ENCODE measurements at regions not wholly inside any gene's neighbourhood (a gene's known extent, or its start where the extent isn't known, plus 50 kb on each side); places are given as distances from the start of the nearest gene placed in this dataset.

GRCh38 chr4:79266136-79266535 is 59.7 kb downstream of the NAA11 start:
- DNase-seq (no peak), ATAC-seq (no peak)
- Mint-ChIP-seq H3K27ac (no peak overlapping the region), H3K36me3 (ENCODE audit: low read depth) (no peaks in the 10 kb centered on the region), H3K27me3 (no peaks in the 10 kb centered on the region), H3K4me3 (no peak overlapping the region), H3K9me3 (no peaks in the 10 kb centered on the region), H3K4me1 (ENCODE audit: low read depth) (no peaks in the 10 kb centered on the region)
- ChIA-PET POLR2A (no interaction called here), CTCF (no interaction called here)
- no peak for TF ChIP-seq CTCF (IDR thresholded peaks at IDR 0.05)
- intact Hi-C loops (cut with micrococcal nuclease), result no loop called here

DNA sequence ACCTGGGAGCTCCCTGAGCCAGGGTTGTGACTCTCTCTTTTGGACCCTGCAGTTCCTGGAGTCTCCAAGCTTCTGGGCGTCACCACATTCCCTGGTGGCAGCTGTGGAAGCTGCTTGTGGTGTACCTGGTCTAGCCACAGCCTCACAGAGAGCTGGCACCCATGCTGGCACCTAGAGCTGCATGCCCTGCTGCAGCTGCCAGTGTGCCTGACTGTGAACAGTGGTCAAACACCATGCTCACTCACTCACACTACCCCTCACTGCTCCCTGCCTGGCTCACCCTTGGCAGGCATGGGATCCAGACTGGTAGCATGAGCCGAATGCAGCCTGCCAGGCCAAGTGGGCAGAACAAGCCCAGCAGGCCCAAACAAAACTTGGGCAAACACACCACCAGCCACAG is 66.6 kb downstream of the NAA11 start:
- no peaks in the 10 kb centered on the region for H3K4me1 Mint-ChIP-seq (ENCODE audit: low read depth)

DNA sequence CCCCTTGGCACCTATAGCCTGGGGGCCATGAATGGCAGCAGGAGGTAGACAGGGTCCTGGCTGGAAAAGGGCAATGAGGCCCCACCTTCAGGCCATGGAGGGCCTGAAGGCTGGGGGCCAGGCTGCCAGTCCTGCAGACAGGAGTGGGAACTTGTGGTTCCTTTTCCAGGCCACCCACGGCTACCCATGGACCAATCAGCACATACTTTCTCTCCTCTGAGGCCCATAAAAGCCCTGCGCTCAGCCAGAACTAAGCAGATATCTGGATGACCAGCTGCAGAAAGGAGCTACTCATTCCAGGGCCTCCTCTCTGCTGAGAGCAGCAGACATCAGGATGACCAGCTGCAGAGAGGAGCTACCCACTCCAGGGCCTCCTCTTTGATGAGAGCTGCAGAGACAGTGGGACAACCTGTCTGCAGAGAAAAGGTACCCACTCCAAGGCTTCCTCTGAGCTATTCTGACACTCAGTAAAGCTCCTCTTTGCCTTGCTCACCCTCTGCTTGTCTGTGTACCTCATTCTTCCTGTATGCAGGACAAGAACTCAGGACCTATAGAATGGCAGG is 67.2 kb downstream of the NAA11 start:
- no peak for TF ChIP-seq CTCF (IDR thresholded peaks at IDR 0.05)
- no peak overlapping the region for H3K27ac Mint-ChIP-seq
- H3K4me3 Mint-ChIP-seq, result no peak overlapping the region
- CTCF ChIA-PET, result no interaction called here
- POLR2A ChIA-PET, result no interaction called here
- H3K4me1 Mint-ChIP-seq (ENCODE audit: low read depth), result no peaks in the 10 kb centered on the region
- no peak for ATAC-seq
- no peak for DNase-seq
- no peaks in the 10 kb centered on the region for H3K27me3 Mint-ChIP-seq
- intact Hi-C loops (cut with micrococcal nuclease), result no loop called here
- H3K36me3 Mint-ChIP-seq (ENCODE audit: low read depth), result no peaks in the 10 kb centered on the region
- H3K9me3 Mint-ChIP-seq, result no peaks in the 10 kb centered on the region

More for the DNA sequence above, 66.6 kb downstream of the NAA11 start:
- no peaks in the 10 kb centered on the region for H3K9me3 Mint-ChIP-seq
- CTCF ChIA-PET, result no interaction called here
- no peaks in the 10 kb centered on the region for H3K27me3 Mint-ChIP-seq
- intact Hi-C loops (cut with micrococcal nuclease), result no loop called here
- no peak for TF ChIP-seq CTCF (IDR thresholded peaks at IDR 0.05)
- POLR2A ChIA-PET, result no interaction called here
- no peaks in the 10 kb centered on the region for H3K36me3 Mint-ChIP-seq (ENCODE audit: low read depth)
- H3K4me3 Mint-ChIP-seq, result no peak overlapping the region
- H3K27ac Mint-ChIP-seq, result no peak overlapping the region
- ATAC-seq, result no peak
- DNase-seq, result no peak

GRCh38 chr4:79257953-79258613 is 67.8 kb downstream of the NAA11 start:
- no peak for DNase-seq
- Mint-ChIP-seq H3K4me1 (ENCODE audit: low read depth) (no peaks in the 10 kb centered on the region), H3K27me3 (no peaks in the 10 kb centered on the region), H3K4me3 (no peak overlapping the region), H3K27ac (no peak overlapping the region), H3K9me3 (no peaks in the 10 kb centered on the region), H3K36me3 (ENCODE audit: low read depth) (no peaks in the 10 kb centered on the region)
- ATAC-seq, result no peak
- intact Hi-C loops (cut with micrococcal nuclease), result no loop called here
- CTCF ChIA-PET, result no interaction called here
- no peak for TF ChIP-seq CTCF (IDR thresholded peaks at IDR 0.05)
- POLR2A ChIA-PET, result no interaction called here

DNA sequence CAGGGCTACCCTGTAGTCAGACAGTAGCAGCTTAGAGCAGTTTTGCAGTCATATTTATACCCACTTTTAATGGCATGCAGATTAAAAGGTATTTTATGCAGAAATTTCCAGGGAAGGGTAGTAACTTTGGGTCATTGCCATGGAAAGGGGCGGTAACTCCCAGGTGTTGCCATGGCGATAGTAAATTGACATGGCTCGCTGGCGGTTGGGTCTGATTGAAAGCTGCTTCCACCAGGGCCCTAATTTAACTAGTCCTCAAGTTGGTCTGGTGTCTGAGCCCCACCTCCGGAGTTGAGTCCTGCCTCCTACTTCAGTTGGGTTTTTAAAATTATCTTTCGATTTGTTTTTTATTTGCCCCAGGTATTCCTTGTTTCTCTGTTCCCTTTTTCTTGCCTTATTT is 70.1 kb downstream of the NAA11 start:
- no peak for TF ChIP-seq CTCF (IDR thresholded peaks at IDR 0.05)
- Mint-ChIP-seq H3K27ac (no peak overlapping the region), H3K36me3 (ENCODE audit: low read depth) (no peaks in the 10 kb centered on the region), H3K4me1 (ENCODE audit: low read depth) (no peaks in the 10 kb centered on the region), H3K9me3 (no peaks in the 10 kb centered on the region), H3K4me3 (no peak overlapping the region), H3K27me3 (no peaks in the 10 kb centered on the region)
- ChIA-PET POLR2A (no interaction called here), CTCF (no interaction called here)
- ATAC-seq (no peak), DNase-seq (no peak)
- intact Hi-C loops (cut with micrococcal nuclease), result no loop called here

Measured in activated CD8-positive, alpha-beta T cell treated with anti-CD3 and anti-CD28 coated beads for 36 hours (primary cell).